NB4 (cell line): ENCODE measurements at regions not wholly inside any gene's neighbourhood (a gene's known extent, or its start where the extent isn't known, plus 50 kb on each side); places are given as distances from the start of the nearest gene placed in this dataset.

ENCODE experiments used
- DNase-seq: peaks from one replicate; pipeline ENCODE4 v3.0.0; 2010; ENCODE audit warnings: low read depth
- H3K4me3 ChIP-seq: one replicate; pipeline ENCODE4 v1.5.1; 2011; ENCODE audit warnings: mild to moderate bottlenecking, low read depth, low read length, moderate library complexity
- MYC ChIP-seq: IDR thresholded peaks from 2 replicates; pipeline ENCODE4 v1.6.1; 2011; ENCODE audit warnings: low read depth, low read length
- POLR2A ChIP-seq: IDR thresholded peaks from 2 replicates; pipeline ENCODE4 v1.6.1; 2011; ENCODE audit warnings: mild to moderate bottlenecking; ENCODE audit not compliant: insufficient read length; ENCODE audit errors: extremely low read depth
- TF ChIP-seq, protein P1 (sequence below): IDR thresholded peaks from 2 replicates; pipeline ENCODE4 v1.6.1; 2011; ENCODE audit warnings: low read depth, low read length
- TF ChIP-seq, protein P2 (sequence below): IDR thresholded peaks from one replicate; pipeline ENCODE4 v1.5.1; 2012; ENCODE audit warnings: low read depth, low read length

DNA sequence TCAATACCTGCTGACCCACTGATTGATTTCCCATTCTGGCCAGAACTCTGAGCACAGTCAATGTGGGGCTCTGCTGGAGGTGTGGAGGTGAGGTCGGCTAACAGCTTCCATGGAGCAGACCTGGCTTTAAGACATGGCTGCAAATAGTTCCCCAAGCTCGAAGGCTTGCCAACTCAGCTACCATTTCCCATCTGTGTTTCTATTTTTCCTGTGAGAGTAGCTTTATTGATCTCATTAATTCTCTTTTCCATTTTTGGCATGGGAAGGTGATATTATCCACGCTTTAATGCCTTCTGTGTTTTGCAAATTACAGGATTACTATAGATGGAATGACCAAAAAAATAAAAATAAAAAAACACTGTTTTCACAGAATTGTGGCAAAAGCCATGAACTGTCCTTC lies 151.6 kb upstream of the XYLT1 start:
- TF ChIP-seq MYC (no peak), POLR2A (no peak)
- TF ChIP-seq, protein P1, sequence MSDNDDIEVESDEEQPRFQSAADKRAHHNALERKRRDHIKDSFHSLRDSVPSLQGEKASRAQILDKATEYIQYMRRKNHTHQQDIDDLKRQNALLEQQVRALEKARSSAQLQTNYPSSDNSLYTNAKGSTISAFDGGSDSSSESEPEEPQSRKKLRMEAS = no peak
- TF ChIP-seq, protein P2, sequence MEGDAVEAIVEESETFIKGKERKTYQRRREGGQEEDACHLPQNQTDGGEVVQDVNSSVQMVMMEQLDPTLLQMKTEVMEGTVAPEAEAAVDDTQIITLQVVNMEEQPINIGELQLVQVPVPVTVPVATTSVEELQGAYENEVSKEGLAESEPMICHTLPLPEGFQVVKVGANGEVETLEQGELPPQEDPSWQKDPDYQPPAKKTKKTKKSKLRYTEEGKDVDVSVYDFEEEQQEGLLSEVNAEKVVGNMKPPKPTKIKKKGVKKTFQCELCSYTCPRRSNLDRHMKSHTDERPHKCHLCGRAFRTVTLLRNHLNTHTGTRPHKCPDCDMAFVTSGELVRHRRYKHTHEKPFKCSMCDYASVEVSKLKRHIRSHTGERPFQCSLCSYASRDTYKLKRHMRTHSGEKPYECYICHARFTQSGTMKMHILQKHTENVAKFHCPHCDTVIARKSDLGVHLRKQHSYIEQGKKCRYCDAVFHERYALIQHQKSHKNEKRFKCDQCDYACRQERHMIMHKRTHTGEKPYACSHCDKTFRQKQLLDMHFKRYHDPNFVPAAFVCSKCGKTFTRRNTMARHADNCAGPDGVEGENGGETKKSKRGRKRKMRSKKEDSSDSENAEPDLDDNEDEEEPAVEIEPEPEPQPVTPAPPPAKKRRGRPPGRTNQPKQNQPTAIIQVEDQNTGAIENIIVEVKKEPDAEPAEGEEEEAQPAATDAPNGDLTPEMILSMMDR = no peak
- DNase-seq = no peak
- H3K4me3 ChIP-seq = no peak overlapping the region

- TF ChIP-seq, protein P1 = no peak
- TF ChIP-seq, protein P2 = no peak
- TF ChIP-seq POLR2A (no peak), MYC (no peak)
- no peak overlapping the region for H3K4me3 ChIP-seq
- DNase-seq = no peak
These were observed 148.5 kb upstream of the XYLT1 start for GRCh38 chr16:17619261-17619660.

- no peak for DNase-seq
- H3K4me3 ChIP-seq = no peak overlapping the region
- TF ChIP-seq POLR2A (no peak), MYC (no peak)
- TF ChIP-seq, protein P1 = no peak
These were observed 146.3 kb upstream of the XYLT1 start for GRCh38 chr16:17617021-17617552.

GRCh38 chr16:17612336-17612735 lies 141.6 kb upstream of the XYLT1 start:
- no peak overlapping the region for H3K4me3 ChIP-seq
- TF ChIP-seq, protein P1 = no peak
- TF ChIP-seq POLR2A (no peak), MYC (no peak)
- TF ChIP-seq, protein P2 = no peak
- no peak for DNase-seq

DNA sequence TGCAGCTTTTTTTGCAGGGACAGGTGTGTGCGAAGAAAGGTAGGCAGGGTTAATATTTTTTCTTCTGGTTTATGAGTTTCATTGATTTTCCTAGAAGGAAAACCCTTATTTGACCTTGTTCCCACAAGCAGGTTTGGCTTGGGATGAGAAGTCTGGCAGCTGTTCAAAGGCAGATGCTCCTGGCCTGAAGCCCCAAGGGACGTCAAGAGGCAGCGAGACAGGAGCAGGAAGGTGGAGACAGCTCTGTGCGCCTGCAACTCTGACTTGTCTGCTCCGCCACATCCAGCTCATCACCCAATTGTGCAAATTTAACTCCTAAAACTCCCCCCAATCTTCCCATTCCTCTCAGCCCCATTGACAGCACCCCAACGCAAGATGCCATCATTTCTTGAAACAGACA lies 136.8 kb upstream of the XYLT1 start:
- TF ChIP-seq POLR2A (no peak), MYC (no peak)
- TF ChIP-seq, protein P2 = no peak
- TF ChIP-seq, protein P1 = no peak
- H3K4me3 ChIP-seq = no peak overlapping the region
- no peak for DNase-seq

GRCh38 chr16:17607075-17607509 lies 136.3 kb upstream of the XYLT1 start:
- DNase-seq = no peak
- no peak overlapping the region for H3K4me3 ChIP-seq
- TF ChIP-seq POLR2A = no peak
- TF ChIP-seq, protein P1 = no peak
